ENCODE measurements at regions not wholly inside any gene's neighbourhood (a gene's known extent, or its start where the extent isn't known, plus 50 kb on each side); places are given as distances from the start of the nearest gene placed in this dataset.

- TF ChIP-seq, protein P1, sequence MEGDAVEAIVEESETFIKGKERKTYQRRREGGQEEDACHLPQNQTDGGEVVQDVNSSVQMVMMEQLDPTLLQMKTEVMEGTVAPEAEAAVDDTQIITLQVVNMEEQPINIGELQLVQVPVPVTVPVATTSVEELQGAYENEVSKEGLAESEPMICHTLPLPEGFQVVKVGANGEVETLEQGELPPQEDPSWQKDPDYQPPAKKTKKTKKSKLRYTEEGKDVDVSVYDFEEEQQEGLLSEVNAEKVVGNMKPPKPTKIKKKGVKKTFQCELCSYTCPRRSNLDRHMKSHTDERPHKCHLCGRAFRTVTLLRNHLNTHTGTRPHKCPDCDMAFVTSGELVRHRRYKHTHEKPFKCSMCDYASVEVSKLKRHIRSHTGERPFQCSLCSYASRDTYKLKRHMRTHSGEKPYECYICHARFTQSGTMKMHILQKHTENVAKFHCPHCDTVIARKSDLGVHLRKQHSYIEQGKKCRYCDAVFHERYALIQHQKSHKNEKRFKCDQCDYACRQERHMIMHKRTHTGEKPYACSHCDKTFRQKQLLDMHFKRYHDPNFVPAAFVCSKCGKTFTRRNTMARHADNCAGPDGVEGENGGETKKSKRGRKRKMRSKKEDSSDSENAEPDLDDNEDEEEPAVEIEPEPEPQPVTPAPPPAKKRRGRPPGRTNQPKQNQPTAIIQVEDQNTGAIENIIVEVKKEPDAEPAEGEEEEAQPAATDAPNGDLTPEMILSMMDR (IDR thresholded peaks at IDR 0.05; ENCODE audit: low read depth, low read length, poor library complexity, severe bottlenecking), result no peak
- no peak for TF ChIP-seq EZH2phosphoT487 (IDR thresholded peaks at IDR 0.05; ENCODE audit: borderline replicate concordance, low read length)
These were observed 212.2 kb downstream of the CHRM2 start for GRCh38 chr7:137080516-137081203.

Measured in DOHH2 (cell line).